GM18517 (cell line): ENCODE measurements at regions not wholly inside any gene's neighbourhood (a gene's known extent, or its start where the extent isn't known, plus 50 kb on each side); places are given as distances from the start of the nearest gene placed in this dataset.
"Not testable (repeated sequence)": the region's sequence is repeated elsewhere in the genome, so short reads cannot be mapped to it uniquely, and the experiment has no call there.

ENCODE experiments used
- ATAC-seq: cut with Tn5 transposase; IDR thresholded peaks from one replicate; pipeline ENCODE4 v1.9.1; 2021; ENCODE audit warnings: mild to moderate bottlenecking, moderate library complexity; ENCODE audit not compliant: unreplicated experiment

DNA sequence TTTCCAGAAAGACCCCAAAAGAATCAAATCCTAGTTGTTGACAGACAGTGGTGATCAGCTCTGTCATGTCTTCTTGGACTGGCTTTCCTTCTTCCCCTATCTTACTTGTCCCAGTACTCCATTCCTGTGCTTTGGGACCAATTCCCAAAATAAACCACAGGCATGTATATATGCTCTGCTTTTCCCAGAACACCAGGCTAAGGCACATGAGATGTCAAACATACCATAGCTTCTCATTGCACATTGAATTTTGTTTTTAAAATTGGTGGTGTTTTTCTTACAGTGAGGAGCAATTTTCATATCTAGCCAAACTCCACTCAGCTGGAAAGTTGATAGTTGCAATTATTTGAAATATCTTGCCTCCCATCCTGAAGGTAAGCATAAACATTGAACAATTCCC, 88.9 kb upstream of the RGPD4 start:
- no peak for ATAC-seq

- no peak for ATAC-seq
Measured at GRCh38 chr2:107738266-107738665, 88.4 kb upstream of the RGPD4 start.

DNA sequence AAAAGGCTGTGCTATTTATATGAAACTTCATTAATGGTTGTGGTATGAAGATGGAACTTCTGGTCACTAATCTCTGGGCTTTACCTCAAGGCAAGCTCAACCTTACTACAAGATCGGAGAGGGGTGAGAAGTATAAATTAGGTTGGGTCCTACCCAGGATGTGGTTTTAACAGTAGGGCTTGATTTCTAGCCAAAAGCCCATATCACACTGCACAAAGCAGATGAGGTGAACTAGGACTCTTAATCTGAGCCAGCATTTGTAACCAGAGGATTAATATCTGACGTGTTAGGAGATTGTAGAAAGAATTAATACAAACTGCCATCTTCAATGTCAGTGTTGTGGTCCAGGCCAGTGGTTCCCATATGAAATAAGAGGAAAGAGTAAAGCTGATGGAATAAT, 86.4 kb upstream of the RGPD4 start:
- no peak for ATAC-seq

GRCh38 chr2:107742460-107743027, 84.1 kb upstream of the RGPD4 start:
- no peak for ATAC-seq

DNA sequence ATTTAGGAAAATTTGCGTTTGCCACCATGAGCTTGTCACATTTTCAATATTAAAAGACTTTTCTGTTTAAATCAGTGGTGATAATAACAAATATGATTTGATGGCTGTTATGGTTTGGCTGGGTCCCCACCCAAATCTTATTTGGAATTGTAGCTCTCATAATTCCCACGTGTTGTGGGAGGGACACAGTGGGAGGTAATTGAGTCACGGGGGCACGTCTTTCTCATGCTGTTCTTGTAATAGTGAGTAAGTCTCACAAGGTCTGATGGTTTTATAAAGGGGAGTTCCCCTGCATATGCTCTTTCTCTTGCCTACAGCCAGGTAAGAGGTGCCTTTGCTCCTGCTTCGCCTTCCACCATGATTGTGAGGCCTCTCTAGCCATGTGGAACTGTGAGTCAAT, 83.4 kb upstream of the RGPD4 start:
- ATAC-seq = no peak

DNA sequence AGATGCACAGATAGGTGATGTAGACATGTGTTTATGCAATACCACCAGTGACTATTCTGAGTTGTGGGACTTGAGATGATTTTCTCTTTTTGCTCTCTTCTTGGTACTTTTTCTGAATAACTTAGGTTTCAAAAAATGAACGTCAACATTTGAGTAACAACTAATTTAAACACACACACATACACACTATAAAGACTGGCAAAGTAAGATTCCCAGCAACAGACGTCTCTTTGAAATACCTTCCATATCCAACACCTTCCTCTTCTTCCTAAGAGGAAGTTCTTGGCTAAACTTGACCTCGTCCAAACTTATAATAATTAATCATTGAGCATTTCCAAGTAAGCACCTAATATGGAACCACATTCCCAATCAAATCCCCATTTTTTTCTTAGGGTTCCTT, 81.6 kb upstream of the RGPD4 start:
- ATAC-seq = no peak

DNA sequence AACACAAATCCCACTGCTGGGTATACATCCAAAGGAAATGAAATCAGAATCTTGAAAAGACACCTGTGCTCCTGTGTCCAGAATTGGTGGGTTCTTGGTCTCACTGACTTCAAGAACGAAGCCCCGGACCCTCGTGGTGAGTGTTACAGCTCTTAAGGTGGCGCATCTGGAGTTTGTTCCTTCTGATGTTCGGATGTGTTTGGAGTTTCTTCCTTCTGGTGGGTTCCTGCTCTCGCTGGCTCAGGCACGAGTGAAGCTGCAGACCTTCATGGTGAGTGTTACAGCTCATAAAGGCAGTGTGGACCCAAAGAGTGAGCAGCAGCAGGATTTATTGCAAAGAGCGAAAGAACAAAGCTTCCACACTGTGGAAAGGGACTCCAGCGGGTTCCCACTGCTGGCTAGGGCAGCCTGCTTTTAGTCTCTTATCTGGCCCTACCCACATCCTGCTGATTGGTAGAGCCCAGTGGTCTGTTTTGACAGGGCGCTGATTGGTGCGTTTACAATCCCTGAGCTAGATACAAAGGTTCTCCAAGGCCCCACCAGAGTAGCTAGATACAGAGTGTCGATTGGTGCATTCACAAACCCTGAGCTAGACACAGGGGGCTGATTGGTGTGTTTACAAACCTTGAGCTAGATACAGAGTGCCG, 80.0 kb upstream of the RGPD4 start:
- ATAC-seq = not testable (repeated sequence)

DNA sequence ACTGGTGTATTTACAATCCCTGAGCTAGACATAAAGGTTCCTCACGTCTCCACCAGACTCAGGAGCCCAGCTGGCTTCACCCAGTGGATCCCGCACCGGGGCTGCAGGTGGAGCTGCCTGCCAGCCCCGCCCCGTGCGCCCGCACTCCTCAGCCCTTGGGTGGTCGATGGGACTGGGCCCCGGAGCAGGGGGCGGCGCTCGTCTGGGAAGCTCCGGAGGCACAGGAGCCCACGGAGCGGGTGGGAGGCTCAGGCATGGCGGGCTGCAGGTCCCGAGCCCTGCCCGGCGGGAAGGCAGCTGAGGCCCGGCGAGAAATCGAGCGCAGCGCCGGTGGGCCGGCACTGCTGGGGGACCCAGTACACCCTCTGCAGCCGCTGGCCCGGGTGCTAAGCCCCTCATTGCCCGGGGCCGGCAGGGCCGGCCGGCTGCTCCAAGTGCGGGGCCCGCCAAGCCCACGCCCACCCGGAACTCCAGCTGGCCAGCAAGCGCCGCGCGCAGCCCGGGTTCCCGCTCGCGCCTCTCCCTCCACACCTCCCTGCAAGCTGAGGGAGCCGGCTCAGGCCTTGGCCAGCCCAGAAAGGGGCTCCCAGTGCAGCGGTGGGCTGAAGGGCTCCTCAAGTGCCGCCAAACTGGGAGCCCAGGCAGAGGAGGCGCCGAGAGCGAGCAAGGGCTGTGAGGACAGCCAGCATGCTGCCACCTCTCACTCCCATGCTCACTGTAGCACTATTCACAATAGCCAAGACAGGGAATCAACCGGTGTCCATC, 79.3 kb upstream of the RGPD4 start:
- ATAC-seq = not testable (repeated sequence)

GRCh38 chr2:107747964-107748583, 78.6 kb upstream of the RGPD4 start:
- ATAC-seq = no peak

DNA sequence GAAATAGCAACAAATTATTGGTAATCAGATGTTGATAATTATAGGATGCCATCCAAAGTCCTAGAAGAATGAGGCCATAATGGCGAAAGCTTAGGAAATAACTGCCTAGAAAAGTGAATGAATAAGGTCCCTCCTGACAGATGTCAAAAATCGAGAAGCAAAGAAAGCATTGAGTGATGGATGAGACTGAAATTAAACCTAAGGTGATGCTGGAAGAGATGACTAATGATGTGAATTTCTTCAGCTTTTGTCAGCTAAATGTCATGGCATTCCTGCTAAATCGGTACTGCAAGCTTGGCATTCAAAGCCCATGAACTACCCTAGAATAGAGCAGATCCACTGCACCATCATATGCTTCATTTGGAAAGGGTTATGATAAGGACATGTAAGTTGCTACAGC, 74.8 kb upstream of the RGPD4 start:
- ATAC-seq = no peak

- not testable (repeated sequence) for ATAC-seq
Measured at GRCh38 chr2:107753806-107754205, 72.9 kb upstream of the RGPD4 start.

GRCh38 chr2:107757223-107757622, 69.5 kb upstream of the RGPD4 start:
- no peak for ATAC-seq

DNA sequence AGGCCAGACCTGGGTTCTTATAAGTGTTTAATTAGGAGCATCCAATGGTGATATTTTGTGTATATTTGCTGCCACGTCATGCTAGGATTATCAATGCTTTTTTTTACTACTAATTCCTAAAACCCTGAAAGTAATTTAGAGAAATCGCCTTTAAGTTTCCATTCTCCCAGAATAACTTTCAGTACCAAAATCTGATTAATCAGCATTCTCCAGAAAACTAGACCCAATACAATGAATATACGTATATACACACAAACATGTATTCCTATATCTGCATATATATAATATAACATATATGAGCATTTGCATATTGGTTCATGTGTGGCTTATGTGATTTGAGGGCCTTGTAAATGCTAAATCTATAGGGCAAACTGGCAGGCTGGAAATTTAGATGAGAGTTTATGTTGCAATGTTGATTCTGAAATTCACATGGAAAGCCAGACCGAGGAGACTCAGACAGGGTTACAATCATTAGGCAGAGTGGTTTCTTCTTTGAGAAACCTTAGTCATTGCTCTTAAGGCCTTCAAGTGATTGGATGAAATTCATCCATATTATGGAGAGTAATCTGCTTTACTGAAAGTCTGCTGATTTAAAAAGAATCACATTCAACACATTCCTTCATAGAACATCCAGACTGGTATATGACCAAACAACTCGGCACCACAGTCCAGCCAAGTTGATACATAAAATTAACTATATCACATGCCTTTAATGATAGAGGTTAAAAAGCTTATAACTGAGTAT, 65.9 kb upstream of the RGPD4 start:
- no peak for ATAC-seq

GRCh38 chr2:107772353-107772752, 54.3 kb upstream of the RGPD4 start:
- ATAC-seq = no peak

DNA sequence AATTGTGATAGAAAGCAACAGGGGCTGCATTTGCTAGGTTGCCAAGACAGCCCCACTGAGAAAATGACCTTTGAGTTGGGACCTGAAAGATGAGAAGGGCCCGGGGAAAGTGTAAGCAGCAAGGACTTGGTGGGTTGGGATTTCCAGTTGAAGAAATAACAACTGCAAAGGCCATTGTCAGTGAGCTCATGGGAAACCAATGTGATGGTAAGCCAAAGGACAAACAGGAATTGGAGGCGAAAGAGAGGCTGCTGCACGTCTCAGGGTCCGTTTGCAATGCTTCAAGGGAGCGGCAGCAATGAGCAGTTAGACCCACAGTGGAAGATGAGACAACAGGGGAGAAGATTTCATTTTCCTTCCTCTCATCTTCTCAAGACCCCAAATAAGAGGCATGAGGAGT, 51.5 kb upstream of the RGPD4 start:
- no peak for ATAC-seq

GRCh38 chr2:107775791-107776190, 50.9 kb upstream of the RGPD4 start:
- no peak for ATAC-seq

DNA sequence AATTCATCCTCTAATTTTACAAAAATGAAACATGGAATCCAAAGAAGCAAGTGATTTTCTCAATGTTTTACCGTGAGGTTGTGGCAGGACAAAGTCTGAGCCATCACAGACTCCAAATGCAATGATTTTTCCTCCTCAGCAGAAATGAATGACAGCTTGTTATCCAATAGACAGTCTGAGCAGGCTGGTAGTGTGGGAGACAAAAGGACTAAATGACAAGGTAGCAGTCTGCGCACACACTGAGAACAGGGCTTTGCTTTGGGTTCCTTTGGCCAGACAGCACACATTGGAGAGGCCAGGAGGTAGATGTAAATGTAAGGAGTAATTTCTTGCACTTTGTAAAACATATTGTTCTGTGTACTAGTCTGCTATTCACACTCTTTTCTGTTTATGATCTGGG, 50.3 kb upstream of the RGPD4 start:
- no peak for ATAC-seq
